B cell (primary cell): ENCODE measurements at regions not wholly inside any gene's neighbourhood (a gene's known extent, or its start where the extent isn't known, plus 50 kb on each side); places are given as distances from the start of the nearest gene placed in this dataset.

Source experiments
- ATAC-seq: fragments of 200-7000 bp; cut with Tn5 transposase; one replicate; pipeline ENCODE4 v1.10.0; 2021; ENCODE audit warnings: low read depth, mild to moderate bottlenecking, moderate number of reproducible peaks, moderate library complexity
- CTCF ChIA-PET: fragments of 350-600 bp; sonication (Branson Sonifier 250); formaldehyde crosslinking; loops from one replicate; lab custom pipeline; 2021; ENCODE audit warnings: antibody characterized with exemption, inconsistent platforms; lab: Charles Lee
- POLR2A ChIA-PET: fragments of 350-600 bp; sonication (Branson Sonifier 250); formaldehyde crosslinking; loops from one replicate; lab custom pipeline; 2021; ENCODE audit warnings: antibody characterized with exemption; lab: Charles Lee
- DNase-seq: peaks from one replicate; pipeline ENCODE4 v3.0.0; 2013
- H2AFZ ChIP-seq: 2 replicates; pipeline ENCODE4 v1.6.1; 2012; ENCODE audit warnings: mild to moderate bottlenecking, low read depth, low read length; ENCODE audit not compliant: insufficient read depth, poor library complexity, severe bottlenecking
- H3K27ac ChIP-seq, 2 donors: 1 replicate in 1 of 2; 2 replicates in 1 of 2; pipeline ENCODE4 v1.5.1; 2012 to 2013; ENCODE audit warnings: low read length in 2 of 2, mild to moderate bottlenecking in 2 of 2, moderate library complexity in 1 of 2
- H3K27me3 ChIP-seq, 4 experiments: fragments of 200-600 bp in 1 of 4; sonication (generic) in 1 of 4; replicated peaks in 1 of 4; 1 replicate in 2 of 4; 2 replicates in 2 of 4; pipeline versions ENCODE4 v1.6.1 to v1.7.0; 2013 to 2016; ENCODE audit warnings: low read length in 3 of 4, mild to moderate bottlenecking in 2 of 4, mixed read lengths in 1 of 4, moderate library complexity in 1 of 4; ENCODE audit not compliant: insufficient read depth in 4 of 4, control insufficient read depth in 3 of 4; ENCODE audit errors: control extremely low read depth in 1 of 4
- H3K36me3 ChIP-seq, 2 experiments: replicated peaks in 1 of 2; 1 replicate in 1 of 2; 2 replicates in 1 of 2; pipeline versions ENCODE4 v1.6.1 to v1.7.1; 2013; ENCODE audit warnings: low read length in 1 of 2; ENCODE audit not compliant: insufficient read depth in 2 of 2, control insufficient read depth in 1 of 2; ENCODE audit errors: control extremely low read depth in 1 of 2, extremely low read depth in 1 of 2
- H3K4me1 ChIP-seq, 2 donors: fragments of 200-600 bp in 1 of 2; sonication (generic) in 1 of 2; 1 replicate in 1 of 2; 2 replicates in 1 of 2; pipeline versions ENCODE4 v1.5.1 to v1.6.1; 2013 to 2017; ENCODE audit warnings: low read length in 2 of 2; ENCODE audit not compliant: control insufficient read depth in 2 of 2, insufficient read depth in 2 of 2
- H3K4me2 ChIP-seq: replicated peaks from 2 replicates; pipeline ENCODE3; 2012; ENCODE audit warnings: mild to moderate bottlenecking, low read depth, low read length; ENCODE audit not compliant: poor library complexity, severe bottlenecking
- H3K4me3 ChIP-seq, 5 experiments: fragments of 200-600 bp in 1 of 5; sonication (generic) in 1 of 5; 1 replicate in 3 of 5; 2 replicates in 2 of 5; pipeline versions ENCODE4 v1.5.1 to v1.7.0; 2011 to 2016; ENCODE audit warnings: low read length in 4 of 5, mild to moderate bottlenecking in 4 of 5, low read depth in 2 of 5, control low read depth in 1 of 5, moderate library complexity in 1 of 5; ENCODE audit not compliant: insufficient read depth in 1 of 5; ENCODE audit errors: control extremely low read depth in 1 of 5, extremely low read depth in 1 of 5
- H3K79me2 ChIP-seq: fragments of 200-600 bp; sonication (generic); one replicate; pipeline ENCODE4 v1.6.0; 2016; ENCODE audit warnings: low read length; ENCODE audit not compliant: control insufficient read depth, insufficient read depth
- H3K9ac ChIP-seq: fragments of 200-600 bp; sonication (generic); 2 replicates; pipeline ENCODE4 v1.6.1; 2017; ENCODE audit warnings: mild to moderate bottlenecking, low read length, moderate library complexity
- H3K9me3 ChIP-seq, 3 donors: one replicate each; pipeline versions ENCODE4 v1.6.1 to v1.7.1; 2013; ENCODE audit warnings: low read length in 2 of 3; ENCODE audit not compliant: control insufficient read depth in 2 of 3, insufficient read depth in 1 of 3; ENCODE audit errors: control extremely low read depth in 1 of 3
- H4K20me1 ChIP-seq: 2 replicates; pipeline ENCODE4 v1.6.0; 2012; ENCODE audit warnings: mild to moderate bottlenecking, low read length; ENCODE audit not compliant: insufficient read depth, control insufficient read depth, poor library complexity, severe bottlenecking
- H3K27ac Mint-ChIP-seq: one replicate; pipeline ENCODE4 v1.8.0; 2021; ENCODE audit warnings: mixed read lengths
- H3K27me3 Mint-ChIP-seq: one replicate; pipeline ENCODE4 v1.8.0; 2021; ENCODE audit warnings: mixed read lengths
- H3K4me1 Mint-ChIP-seq: one replicate; pipeline ENCODE4 v1.8.0; 2021; ENCODE audit warnings: mixed read lengths
- H3K4me3 Mint-ChIP-seq: one replicate; pipeline ENCODE4 v1.8.0; 2021; ENCODE audit warnings: mixed read lengths
- H3K9me3 Mint-ChIP-seq: one replicate; pipeline ENCODE4 v1.8.0; 2022; ENCODE audit warnings: mixed read lengths; ENCODE audit not compliant: insufficient read depth
- CTCF ChIP-seq: fragments of 200-600 bp; IDR thresholded peaks from one replicate; pipeline ENCODE4 v1.8.0; 2022; ENCODE audit warnings: antibody characterized with exemption, mild to moderate bottlenecking
- EZH2 ChIP-seq: IDR thresholded peaks from 2 replicates; pipeline ENCODE4 v1.6.1; 2012; ENCODE audit warnings: borderline replicate concordance, low read depth, mild to moderate bottlenecking, moderate library complexity, low read length; ENCODE audit not compliant: insufficient read depth, poor library complexity, severe bottlenecking
- WGBS: methylation state at CpG from one replicate; pipeline ENCODE4 v1.1.5; 2013; ENCODE audit warnings: missing lambda C conversion rate; ENCODE audit not compliant: insufficient coverage; 5-methylcytosine and 5-hydroxymethylcytosine counted together
- intact Hi-C: fragments of 100-400 bp; cut with micrococcal nuclease; formaldehyde crosslinking; loops from one replicate; pipeline ENCODE4 v1.10.0; 2022

- H3K4me1 Mint-ChIP-seq: no peaks in the 10 kb centered on the region
- Histone ChIP-seq H3K9me3 (no peaks in the 10 kb centered on the region), H3K4me3 (no peak overlapping the region), H3K9ac (no peak overlapping the region), H4K20me1 (no peaks in the 10 kb centered on the region), H3K27me3 (no peaks in the 10 kb centered on the region), H3K4me2 (no peak overlapping the region), H3K27ac (no peak overlapping the region), H3K79me2 (no peaks in the 10 kb centered on the region), H3K36me3 (no peaks in the 10 kb centered on the region), H2AFZ (no peak overlapping the region), H3K4me1 (no peaks in the 10 kb centered on the region)
- H3K9me3 Mint-ChIP-seq: no peaks in the 10 kb centered on the region
- ATAC-seq: no peak
- intact Hi-C loops: no loop called here
- H3K4me3 Mint-ChIP-seq: no peak overlapping the region
- 86% methylated on average over 1 of the region's 4 CpGs for WGBS
- TF ChIP-seq EZH2: no peak
- TF ChIP-seq CTCF: no peak
- ChIA-PET CTCF (no interaction called here), POLR2A (no interaction called here)
- no peak for DNase-seq
- H3K27me3 Mint-ChIP-seq: no peaks in the 10 kb centered on the region
- H3K27ac Mint-ChIP-seq: no peak overlapping the region
Observed at GRCh38 chr14:30210630-30211029, 283.0 kb upstream of the PRKD1 start.

GRCh38 chr14:30211326-30211725, 283.7 kb upstream of the PRKD1 start:
- no peaks in the 10 kb centered on the region for H3K36me3 ChIP-seq
- H3K9me3 Mint-ChIP-seq: no peaks in the 10 kb centered on the region
- ATAC-seq (no peak), DNase-seq (no peak)
- TF ChIP-seq CTCF: no peak
- no peak for TF ChIP-seq EZH2
- no peaks in the 10 kb centered on the region for H3K4me1 Mint-ChIP-seq
- no peak overlapping the region for H2AFZ ChIP-seq
- no peaks in the 10 kb centered on the region for H3K27me3 ChIP-seq
- ChIA-PET CTCF (no interaction called here), POLR2A (no interaction called here)
- H3K9ac ChIP-seq: no peak overlapping the region
- no peaks in the 10 kb centered on the region for H4K20me1 ChIP-seq
- H3K27ac ChIP-seq: no peak overlapping the region
- no peak overlapping the region for H3K4me2 ChIP-seq
- no peaks in the 10 kb centered on the region for H3K9me3 ChIP-seq
- no peak overlapping the region for H3K4me3 Mint-ChIP-seq
- intact Hi-C loops: no loop called here
- H3K27ac Mint-ChIP-seq: no peak overlapping the region
- H3K79me2 ChIP-seq: no peaks in the 10 kb centered on the region
- no peak overlapping the region for H3K4me3 ChIP-seq
- H3K4me1 ChIP-seq: no peaks in the 10 kb centered on the region
- H3K27me3 Mint-ChIP-seq: no peaks in the 10 kb centered on the region
